ENCODE measurements at regions not wholly inside any gene's neighbourhood (a gene's known extent, or its start where the extent isn't known, plus 50 kb on each side); places are given as distances from the start of the nearest gene placed in this dataset.

- TF ChIP-seq POLR2A (IDR thresholded peaks at IDR 0.05) (no peak), EP300 (IDR thresholded peaks at IDR 0.05) (no peak), POLR2AphosphoS5 (IDR thresholded peaks at IDR 0.05) (no peak)
- TF ChIP-seq, protein P1, sequence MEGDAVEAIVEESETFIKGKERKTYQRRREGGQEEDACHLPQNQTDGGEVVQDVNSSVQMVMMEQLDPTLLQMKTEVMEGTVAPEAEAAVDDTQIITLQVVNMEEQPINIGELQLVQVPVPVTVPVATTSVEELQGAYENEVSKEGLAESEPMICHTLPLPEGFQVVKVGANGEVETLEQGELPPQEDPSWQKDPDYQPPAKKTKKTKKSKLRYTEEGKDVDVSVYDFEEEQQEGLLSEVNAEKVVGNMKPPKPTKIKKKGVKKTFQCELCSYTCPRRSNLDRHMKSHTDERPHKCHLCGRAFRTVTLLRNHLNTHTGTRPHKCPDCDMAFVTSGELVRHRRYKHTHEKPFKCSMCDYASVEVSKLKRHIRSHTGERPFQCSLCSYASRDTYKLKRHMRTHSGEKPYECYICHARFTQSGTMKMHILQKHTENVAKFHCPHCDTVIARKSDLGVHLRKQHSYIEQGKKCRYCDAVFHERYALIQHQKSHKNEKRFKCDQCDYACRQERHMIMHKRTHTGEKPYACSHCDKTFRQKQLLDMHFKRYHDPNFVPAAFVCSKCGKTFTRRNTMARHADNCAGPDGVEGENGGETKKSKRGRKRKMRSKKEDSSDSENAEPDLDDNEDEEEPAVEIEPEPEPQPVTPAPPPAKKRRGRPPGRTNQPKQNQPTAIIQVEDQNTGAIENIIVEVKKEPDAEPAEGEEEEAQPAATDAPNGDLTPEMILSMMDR (IDR thresholded peaks at IDR 0.05), result no peak
- no peaks in the 10 kb centered on the region for H3K36me3 ChIP-seq
- ATAC-seq (ENCODE audit: low FRiP score in 2 of 2) (no peak), DNase-seq (no peak)
- H3K9me3 ChIP-seq, result peaks cover 0 to 4% (median 0%) of the 10 kb centered on the region in 4 donors
- H3K27ac ChIP-seq, result no peak overlapping the region
- WGBS, 2 donors, result 70 to 71% methylated on average over 4 of the region's 4 CpGs
- peaks cover 13 to 32% (median 18%) of the 10 kb centered on the region in 4 donors for H3K4me1 ChIP-seq
- no peak overlapping the region for H3K4me3 ChIP-seq
- no peaks in the 10 kb centered on the region for H3K27me3 ChIP-seq
Measured at GRCh38 chr3:194253270-194253669, 97.9 kb downstream of the CPN2 start.

DNA sequence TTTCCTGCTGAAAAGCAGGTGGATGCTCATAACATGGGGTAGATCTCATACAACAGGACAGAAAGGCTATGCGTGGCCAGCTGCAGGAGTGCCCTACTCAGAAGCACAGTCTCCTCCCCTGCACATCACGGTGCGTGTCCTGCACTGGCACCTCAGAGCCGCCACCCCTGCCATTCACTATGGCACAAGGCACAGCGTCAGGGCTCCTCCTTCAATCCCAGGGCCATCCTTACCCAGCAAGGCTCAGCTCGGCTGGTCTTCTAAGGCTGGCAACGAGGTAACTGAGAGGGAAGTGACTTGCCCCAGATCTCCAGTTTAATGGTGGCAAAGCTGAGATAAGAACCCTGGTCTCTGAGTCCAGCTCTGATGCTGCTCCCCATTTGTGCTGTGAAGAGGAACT lies 97.1 kb downstream of the CPN2 start:
- TF ChIP-seq POLR2A (IDR thresholded peaks at IDR 0.05) (no peak), EP300 (IDR thresholded peaks at IDR 0.05) (no peak), POLR2AphosphoS5 (IDR thresholded peaks at IDR 0.05) (no peak)
- TF ChIP-seq, protein P1 (IDR thresholded peaks at IDR 0.05), result no peak
- WGBS, 2 donors, result 93% methylated on average over 4 to 7 of the region's 7 CpGs
- Histone ChIP-seq H3K36me3 (no peaks in the 10 kb centered on the region), H3K27me3 (no peaks in the 10 kb centered on the region), H3K9me3 (peaks cover 0 to 7% (median 0%) of the 10 kb centered on the region in 4 donors), H3K4me3 (no peak overlapping the region), H3K4me1 (peaks cover 13 to 31% (median 18%) of the 10 kb centered on the region in 4 donors), H3K27ac (no peak overlapping the region)
- DNase-seq, result peak in 1 of 2 donors; percentile 27
- no peak for ATAC-seq (ENCODE audit: low FRiP score in 2 of 2)

DNA sequence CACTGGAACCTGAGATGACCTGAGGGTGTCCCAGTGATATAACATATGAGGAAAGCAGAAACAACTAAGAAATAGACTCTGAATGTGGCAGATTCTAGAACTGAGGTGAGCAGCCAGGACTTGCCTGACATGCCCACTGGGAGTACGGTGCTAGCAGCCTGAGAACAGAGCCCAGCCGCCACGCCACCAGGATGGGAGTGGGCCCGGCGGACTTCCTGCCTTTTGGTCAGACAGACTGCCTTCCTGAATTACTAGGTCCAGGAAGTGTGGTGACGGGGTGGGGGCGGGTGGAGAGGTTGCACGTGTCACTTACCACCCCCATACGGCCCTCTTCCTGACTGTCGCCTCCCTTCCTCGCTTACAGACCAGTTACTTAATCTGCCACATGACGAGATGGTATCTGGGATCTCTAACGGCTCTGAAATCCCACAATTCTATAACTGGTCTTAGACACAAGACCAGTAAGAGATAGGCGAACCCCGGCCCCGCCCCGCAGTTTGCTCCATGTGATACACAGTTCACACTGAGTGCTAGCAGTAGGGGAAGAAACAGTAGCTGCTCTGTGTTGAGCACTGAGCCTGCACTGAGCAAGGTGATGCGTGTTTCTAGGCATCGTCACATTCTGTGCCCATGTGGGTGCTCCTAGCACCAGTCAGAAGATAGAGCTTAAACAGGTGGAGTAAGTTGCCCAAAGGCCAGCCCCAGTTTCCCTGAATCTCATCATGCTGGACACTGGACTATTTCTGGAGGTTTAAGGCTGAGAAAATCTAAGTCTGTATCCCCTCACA lies 95.7 kb downstream of the CPN2 start:
- Histone ChIP-seq H3K4me1 (peaks cover 11 to 18% (median 16%) of the 10 kb centered on the region in 4 donors), H3K27ac (peak overlapping the region; percentile 49 to 69 (median 58)), H3K27me3 (no peaks in the 10 kb centered on the region), H3K36me3 (no peaks in the 10 kb centered on the region), H3K4me3 (peak overlapping the region in 2 of 4 donors; percentile 9 to 11), H3K9me3 (peaks cover 0 to 7% (median 0%) of the 10 kb centered on the region in 4 donors)
- TF ChIP-seq, protein P1 (IDR thresholded peaks at IDR 0.05), result peak in 4 of 6 experiments; percentile 25 to 50 (median 40)
- TF ChIP-seq EP300 (IDR thresholded peaks at IDR 0.05) (peak in 3 of 4 donors; percentile 71 to 94 (median 90)), POLR2A (IDR thresholded peaks at IDR 0.05) (peak in 1 of 4 donors; percentile 59), POLR2AphosphoS5 (IDR thresholded peaks at IDR 0.05) (peak; percentile 86 to 91)
- ATAC-seq (ENCODE audit: low FRiP score in 2 of 2) (peak; percentile 77 to 82), DNase-seq (peak; percentile 83 to 86)
- WGBS, 2 donors, result 42 to 50% methylated on average over 19 of the region's 19 CpGs

DNA sequence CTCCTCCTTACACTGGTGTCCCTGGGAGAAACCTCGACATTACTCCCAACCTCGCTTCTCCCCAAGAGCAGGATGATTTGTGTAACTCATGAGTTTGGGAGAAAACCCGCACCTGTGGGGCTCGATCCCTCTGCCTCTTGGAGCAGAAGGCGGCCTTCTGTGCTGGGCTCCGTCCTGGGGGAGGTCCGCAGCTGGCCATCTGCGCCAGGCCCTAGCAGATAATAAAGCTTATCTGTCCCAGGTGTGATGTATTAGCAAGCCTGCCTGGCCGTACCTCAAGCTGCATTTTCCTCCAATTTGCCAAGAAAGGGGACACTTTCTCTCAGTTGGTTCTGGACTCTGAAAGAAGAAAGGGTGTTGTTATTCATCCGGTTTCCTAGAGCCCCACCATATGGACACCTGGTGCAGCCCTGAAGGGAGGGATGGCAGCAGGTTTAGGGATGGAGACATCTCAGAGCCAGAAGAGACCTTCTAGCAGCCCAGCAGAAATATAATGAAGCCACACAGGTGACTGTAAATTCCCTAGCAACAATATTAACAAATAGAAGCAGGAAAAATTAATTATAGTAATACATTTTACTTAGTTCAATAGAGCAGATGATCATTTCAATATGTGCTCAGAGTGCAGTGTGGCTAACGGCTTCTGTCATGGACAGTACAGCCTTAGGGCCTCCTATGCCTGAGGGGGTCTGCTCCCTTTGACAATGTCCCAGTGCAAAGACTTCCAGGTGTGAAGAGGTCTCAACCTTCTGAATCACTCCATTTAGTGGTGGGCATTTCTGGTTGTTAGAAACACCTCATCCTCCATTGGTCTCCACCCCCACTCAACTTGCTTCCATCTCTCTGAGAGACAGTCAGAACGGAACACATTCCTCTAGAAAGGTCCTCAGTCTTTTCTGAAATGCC lies 94.8 kb downstream of the CPN2 start:
- H3K36me3 ChIP-seq, result no peaks in the 10 kb centered on the region
- ATAC-seq (ENCODE audit: low FRiP score in 2 of 2) (no peak), DNase-seq (peak in 1 of 2 donors; percentile 40)
- H3K27ac ChIP-seq, result peak overlapping the region; percentile 49 to 69 (median 52)
- 90 to 92% methylated on average over 11 to 12 of the region's 12 CpGs for WGBS, 2 donors
- H3K4me1 ChIP-seq, result peaks cover 7 to 13% (median 8%) of the 10 kb centered on the region in 4 donors
- no peak for TF ChIP-seq POLR2AphosphoS5 (IDR thresholded peaks at IDR 0.05)
- no peak for TF ChIP-seq POLR2A (IDR thresholded peaks at IDR 0.05)
- TF ChIP-seq, protein P1 (IDR thresholded peaks at IDR 0.05), result no peak
- TF ChIP-seq EP300 (IDR thresholded peaks at IDR 0.05), result no peak
- no peak overlapping the region for H3K4me3 ChIP-seq
- H3K27me3 ChIP-seq, result no peaks in the 10 kb centered on the region
- H3K9me3 ChIP-seq, result peaks cover 0 to 7% (median 0%) of the 10 kb centered on the region in 4 donors
